ENCODE measurements at regions not wholly inside any gene's neighbourhood (a gene's known extent, or its start where the extent isn't known, plus 50 kb on each side); places are given as distances from the start of the nearest gene placed in this dataset.

GRCh38 chr12:97944576-97944975, 482.0 kb downstream of the RMST start:
- Histone ChIP-seq H3K9ac (ENCODE audit: low read length) (no peak overlapping the region), H3K27ac (ENCODE audit: low read length) (no peak overlapping the region), H3K4me3 (ENCODE audit: low read length) (no peak overlapping the region), H2AFZ (ENCODE audit: low read length) (no peak overlapping the region), H3F3A (ENCODE audit: insufficient read depth, low read length) (no peaks in the 10 kb centered on the region), H3K27me3 (replicated peaks; ENCODE audit: insufficient read depth, low read length) (no peaks in the 10 kb centered on the region), H3K4me1 (ENCODE audit: low read length) (0 out of 2 replicates have a peak, but pooled peaks cover 9% of the 10 kb centered on the region), H4K20me1 (ENCODE audit: insufficient read depth, low read length) (no peaks in the 10 kb centered on the region), H3K9me2 (replicated peaks; ENCODE audit: insufficient read depth, low read length) (no peaks in the 10 kb centered on the region; the same call in 1 of the 2 replicates), H3K36me3 (replicated peaks; ENCODE audit: insufficient read depth, low read length) (no peaks in the 10 kb centered on the region), H3K79me2 (ENCODE audit: low read length) (no peaks in the 10 kb centered on the region), H3K9me3 (replicated peaks; ENCODE audit: insufficient read depth, low read length) (no peaks in the 10 kb centered on the region), H3K4me2 (ENCODE audit: low read depth, low read length) (no peak overlapping the region)
- DNase-seq = no peak
- TF ChIP-seq EZH2phosphoT487 (IDR thresholded peaks at IDR 0.05; ENCODE audit: low read length) (no peak), CTCF (IDR thresholded peaks at IDR 0.05; ENCODE audit: low read length) (no peak), EZH2 (optimal IDR thresholded peaks at IDR 0.05; ENCODE audit: low read depth, low read length) (no peak)

- Histone ChIP-seq H2AFZ (ENCODE audit: low read length) (no peak overlapping the region), H3F3A (ENCODE audit: insufficient read depth, low read length) (no peaks in the 10 kb centered on the region), H3K9me3 (replicated peaks; ENCODE audit: insufficient read depth, low read length) (no peaks in the 10 kb centered on the region), H3K79me2 (ENCODE audit: low read length) (no peaks in the 10 kb centered on the region), H4K20me1 (ENCODE audit: insufficient read depth, low read length) (no peaks in the 10 kb centered on the region), H3K4me2 (ENCODE audit: low read depth, low read length) (no peak overlapping the region), H3K27me3 (replicated peaks; ENCODE audit: insufficient read depth, low read length) (no peaks in the 10 kb centered on the region), H3K27ac (ENCODE audit: low read length) (no peak overlapping the region), H3K9me2 (replicated peaks; ENCODE audit: insufficient read depth, low read length) (no peaks in the 10 kb centered on the region; the same call in 1 of the 2 replicates), H3K4me1 (ENCODE audit: low read length) (0 out of 2 replicates have a peak, but pooled peaks cover 9% of the 10 kb centered on the region), H3K36me3 (replicated peaks; ENCODE audit: insufficient read depth, low read length) (no peaks in the 10 kb centered on the region), H3K4me3 (ENCODE audit: low read length) (no peak overlapping the region), H3K9ac (ENCODE audit: low read length) (no peak overlapping the region)
- peak; percentile 29 for DNase-seq
- TF ChIP-seq CTCF (IDR thresholded peaks at IDR 0.05; ENCODE audit: low read length) (no peak), EZH2 (optimal IDR thresholded peaks at IDR 0.05; ENCODE audit: low read depth, low read length) (no peak), EZH2phosphoT487 (IDR thresholded peaks at IDR 0.05; ENCODE audit: low read length) (no peak)
These were observed 484.1 kb downstream of the RMST start for GRCh38 chr12:97946701-97947100.

- H3K9ac ChIP-seq (ENCODE audit: low read length) = no peak overlapping the region
- DNase-seq = no peak
- no peaks in the 10 kb centered on the region for H3F3A ChIP-seq (ENCODE audit: insufficient read depth, low read length)
- 0 out of 2 replicates have a peak, but pooled peaks cover 9% of the 10 kb centered on the region for H3K4me1 ChIP-seq (ENCODE audit: low read length)
- TF ChIP-seq EZH2 (optimal IDR thresholded peaks at IDR 0.05; ENCODE audit: low read depth, low read length) = no peak
- no peak for TF ChIP-seq CTCF (IDR thresholded peaks at IDR 0.05; ENCODE audit: low read length)
- TF ChIP-seq EZH2phosphoT487 (IDR thresholded peaks at IDR 0.05; ENCODE audit: low read length) = no peak
- H3K27ac ChIP-seq (ENCODE audit: low read length) = no peak overlapping the region
- H2AFZ ChIP-seq (ENCODE audit: low read length) = no peak overlapping the region
- H3K4me3 ChIP-seq (ENCODE audit: low read length) = no peak overlapping the region
- no peaks in the 10 kb centered on the region for H3K36me3 ChIP-seq (replicated peaks; ENCODE audit: insufficient read depth, low read length)
- H3K9me3 ChIP-seq (replicated peaks; ENCODE audit: insufficient read depth, low read length) = no peaks in the 10 kb centered on the region
- no peaks in the 10 kb centered on the region for H4K20me1 ChIP-seq (ENCODE audit: insufficient read depth, low read length)
- no peaks in the 10 kb centered on the region; the same call in 1 of the 2 replicates for H3K9me2 ChIP-seq (replicated peaks; ENCODE audit: insufficient read depth, low read length)
- H3K4me2 ChIP-seq (ENCODE audit: low read depth, low read length) = no peak overlapping the region
- H3K79me2 ChIP-seq (ENCODE audit: low read length) = no peaks in the 10 kb centered on the region
- H3K27me3 ChIP-seq (replicated peaks; ENCODE audit: insufficient read depth, low read length) = no peaks in the 10 kb centered on the region
These were observed 486.0 kb downstream of the RMST start for GRCh38 chr12:97948591-97948990.
